ENCODE measurements at regions not wholly inside any gene's neighbourhood (a gene's known extent, or its start where the extent isn't known, plus 50 kb on each side); places are given as distances from the start of the nearest gene placed in this dataset.
"Not testable (repeated sequence)": the region's sequence is repeated elsewhere in the genome, so short reads cannot be mapped to it uniquely, and the experiment has no call there.

DNA sequence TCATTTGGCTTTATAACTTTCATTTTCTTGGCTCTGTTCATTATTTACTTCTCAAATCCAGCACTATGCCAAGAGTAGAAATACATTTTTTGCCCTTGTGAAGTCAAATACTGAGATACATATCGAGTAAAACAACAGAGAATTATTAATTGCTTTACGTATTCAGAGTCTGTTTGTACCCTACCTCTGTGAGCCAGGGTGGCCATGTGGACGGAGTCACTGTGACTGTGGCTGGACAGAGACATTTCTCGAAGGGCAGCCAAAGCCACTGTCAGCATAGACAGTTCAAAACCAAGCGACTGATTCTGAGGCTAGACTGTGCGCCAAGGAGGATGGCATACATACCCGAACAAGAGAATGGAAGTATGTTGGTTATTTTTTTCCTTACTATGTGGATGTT, 391.0 kb upstream of the PROX1 start:
- intact Hi-C loops (cut with DNase I; ENCODE audit: low total_unique reads): no loop called here
- WGBS, 5 donors: 78 to 94% (median 90%) methylated on average over 7 of the region's 7 CpGs
- TF ChIP-seq, protein P1, sequence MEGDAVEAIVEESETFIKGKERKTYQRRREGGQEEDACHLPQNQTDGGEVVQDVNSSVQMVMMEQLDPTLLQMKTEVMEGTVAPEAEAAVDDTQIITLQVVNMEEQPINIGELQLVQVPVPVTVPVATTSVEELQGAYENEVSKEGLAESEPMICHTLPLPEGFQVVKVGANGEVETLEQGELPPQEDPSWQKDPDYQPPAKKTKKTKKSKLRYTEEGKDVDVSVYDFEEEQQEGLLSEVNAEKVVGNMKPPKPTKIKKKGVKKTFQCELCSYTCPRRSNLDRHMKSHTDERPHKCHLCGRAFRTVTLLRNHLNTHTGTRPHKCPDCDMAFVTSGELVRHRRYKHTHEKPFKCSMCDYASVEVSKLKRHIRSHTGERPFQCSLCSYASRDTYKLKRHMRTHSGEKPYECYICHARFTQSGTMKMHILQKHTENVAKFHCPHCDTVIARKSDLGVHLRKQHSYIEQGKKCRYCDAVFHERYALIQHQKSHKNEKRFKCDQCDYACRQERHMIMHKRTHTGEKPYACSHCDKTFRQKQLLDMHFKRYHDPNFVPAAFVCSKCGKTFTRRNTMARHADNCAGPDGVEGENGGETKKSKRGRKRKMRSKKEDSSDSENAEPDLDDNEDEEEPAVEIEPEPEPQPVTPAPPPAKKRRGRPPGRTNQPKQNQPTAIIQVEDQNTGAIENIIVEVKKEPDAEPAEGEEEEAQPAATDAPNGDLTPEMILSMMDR (IDR thresholded peaks at IDR 0.05 in 8 of 11, conservative IDR thresholded peaks at IDR 0.05 in 3 of 11): no peak
- TF ChIP-seq POLR2AphosphoS5 (IDR thresholded peaks at IDR 0.05) (no peak), POLR2A (IDR thresholded peaks at IDR 0.05) (no peak)
- no peaks in the 10 kb centered on the region for H3K36me3 ChIP-seq
- no peak overlapping the region for H3K4me3 ChIP-seq
- no peaks in the 10 kb centered on the region for H3K4me1 ChIP-seq
- DNase-seq: no peak
- no peak overlapping the region for H3K27ac ChIP-seq
- H3K9me3 ChIP-seq: no peaks in the 10 kb centered on the region
- no peaks in the 10 kb centered on the region for H3K27me3 ChIP-seq (replicated peaks in 1 of 7)

DNA sequence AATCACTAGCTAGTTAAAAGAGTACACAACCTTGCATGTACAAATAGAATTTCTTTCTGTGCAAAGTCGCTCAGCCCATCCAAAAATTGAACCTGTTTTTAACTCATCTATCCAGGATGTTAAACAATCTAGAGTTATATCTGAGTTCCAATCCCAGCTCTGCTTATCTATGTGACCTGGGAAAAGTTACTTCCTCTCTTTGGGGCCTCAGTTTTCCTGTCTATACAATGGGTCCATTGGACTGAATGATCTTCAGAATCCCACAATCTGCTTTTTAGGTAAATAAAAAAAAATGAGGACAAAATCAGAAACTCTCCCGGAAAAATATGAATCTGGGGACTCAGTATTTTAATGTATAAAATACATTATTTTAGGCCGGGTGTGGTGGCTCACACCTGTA, 389.5 kb upstream of the PROX1 start:
- Histone ChIP-seq H3K27ac (no peak overlapping the region), H3K27me3 (replicated peaks in 1 of 7) (no peaks in the 10 kb centered on the region), H3K4me3 (no peak overlapping the region), H3K36me3 (no peaks in the 10 kb centered on the region), H3K4me1 (no peaks in the 10 kb centered on the region), H3K9me3 (no peaks in the 10 kb centered on the region)
- no peak for TF ChIP-seq POLR2AphosphoS5 (IDR thresholded peaks at IDR 0.05)
- DNase-seq: no peak
- intact Hi-C loops (cut with DNase I; ENCODE audit: low total_unique reads): no loop called here
- 81 to 96% (median 89%) methylated on average over 3 of the region's 3 CpGs for WGBS, 5 donors

DNA sequence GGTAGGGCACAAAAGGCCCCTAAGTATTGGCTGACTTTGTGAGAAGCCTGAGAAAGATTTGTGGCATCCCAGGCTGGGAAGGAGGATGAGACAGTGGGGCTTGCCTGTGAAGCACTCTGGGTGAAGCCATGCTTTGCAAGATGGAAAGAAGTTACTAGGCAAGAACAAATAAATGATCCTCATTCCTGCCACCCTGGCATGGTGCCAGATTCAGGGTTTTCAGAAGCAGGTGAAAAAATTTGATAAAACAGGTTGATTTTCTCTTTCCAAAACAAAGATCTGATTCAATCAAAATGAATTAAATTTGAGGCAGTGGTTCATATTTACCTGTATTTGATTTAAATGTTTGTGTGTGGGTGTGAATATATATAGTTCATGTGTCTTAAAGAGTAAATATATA, 386.9 kb upstream of the PROX1 start:
- intact Hi-C loops (cut with DNase I; ENCODE audit: low total_unique reads): no loop called here

DNA sequence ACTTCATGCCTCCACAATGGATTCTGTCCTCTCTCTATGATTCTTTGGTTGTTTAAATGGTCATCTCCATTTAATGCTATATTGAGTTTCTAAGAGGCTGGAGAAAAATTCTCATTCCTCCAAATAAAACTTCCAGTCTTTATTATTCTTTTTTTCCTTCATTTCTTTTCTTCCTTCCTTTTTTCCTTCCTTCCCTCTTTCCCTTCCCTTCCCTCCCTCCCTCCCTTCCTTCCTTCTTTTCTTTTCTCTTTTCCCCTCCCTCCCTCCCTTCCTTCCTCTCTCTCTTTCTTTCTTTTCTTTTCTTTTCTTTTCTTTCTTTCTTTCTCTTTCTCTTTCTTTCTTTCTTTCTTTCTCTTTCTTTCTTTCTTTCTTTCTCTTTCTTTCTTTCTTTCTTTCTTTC, 386.1 kb upstream of the PROX1 start:
- H3K27me3 ChIP-seq (replicated peaks in 1 of 7); intact Hi-C loops (cut with DNase I; ENCODE audit: low total_unique reads); H3K9me3 ChIP-seq; H3K4me3 ChIP-seq; H3K27ac ChIP-seq; H3K4me1 ChIP-seq; DNase-seq; H3K36me3 ChIP-seq: not testable (repeated sequence)

More for the DNA sequence above, 386.9 kb upstream of the PROX1 start:
- Histone ChIP-seq H3K4me3 (no peak overlapping the region), H3K27me3 (replicated peaks in 1 of 7) (no peaks in the 10 kb centered on the region), H3K27ac (no peak overlapping the region), H3K36me3 (no peaks in the 10 kb centered on the region), H3K4me1 (no peaks in the 10 kb centered on the region), H3K9me3 (no peaks in the 10 kb centered on the region)
- no peak for TF ChIP-seq POLR2AphosphoS5 (IDR thresholded peaks at IDR 0.05)
- TF ChIP-seq POLR2A (IDR thresholded peaks at IDR 0.05): no peak
- TF ChIP-seq, protein P1 (IDR thresholded peaks at IDR 0.05 in 8 of 11, conservative IDR thresholded peaks at IDR 0.05 in 3 of 11): no peak
- no peak for DNase-seq

DNA sequence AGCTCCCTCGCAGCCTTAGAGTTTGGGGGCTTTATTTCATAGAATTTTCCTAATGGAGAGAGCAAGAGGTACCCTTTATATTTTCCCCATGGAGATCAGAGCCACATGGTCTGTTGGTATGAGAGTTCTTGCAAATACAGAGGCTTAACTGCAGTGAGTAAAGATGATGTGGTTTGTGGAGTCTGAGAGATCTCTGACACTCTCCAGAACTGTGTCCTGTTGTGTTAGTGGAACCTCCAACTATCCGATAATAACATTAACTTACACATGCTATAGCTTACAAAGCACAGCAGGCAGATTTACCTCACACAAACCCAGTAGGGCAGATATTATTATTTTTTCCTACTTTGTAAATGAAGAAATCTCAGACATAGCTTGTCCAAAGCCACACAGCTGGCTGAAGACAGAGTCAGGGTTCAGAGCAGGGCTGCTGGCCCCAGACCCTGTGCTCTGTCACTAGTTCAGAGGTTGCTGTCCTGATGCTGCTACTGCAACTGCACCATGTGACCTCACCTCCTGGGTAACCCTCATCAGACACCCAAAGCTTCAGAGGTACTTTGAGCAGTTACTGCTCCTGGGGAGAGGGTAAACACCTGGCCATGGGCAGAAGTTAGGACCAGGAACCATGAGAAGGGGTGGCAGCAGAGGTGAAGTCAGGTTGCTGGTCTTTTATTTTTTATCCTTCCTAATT, 384.8 kb upstream of the PROX1 start:
- no peak overlapping the region for H3K27ac ChIP-seq
- H3K9me3 ChIP-seq: no peaks in the 10 kb centered on the region
- no peaks in the 10 kb centered on the region for H3K27me3 ChIP-seq (replicated peaks in 1 of 7)
- WGBS, 5 donors: 77 to 87% (median 84%) methylated on average over 2 of the region's 2 CpGs
- H3K4me1 ChIP-seq: peaks cover 0 to 7% (median 0%) of the 10 kb centered on the region in 6 donors
- H3K4me3 ChIP-seq: no peak overlapping the region
- intact Hi-C loops (cut with DNase I; ENCODE audit: low total_unique reads): no loop called here
- no peak for DNase-seq
- TF ChIP-seq POLR2A (IDR thresholded peaks at IDR 0.05) (no peak), POLR2AphosphoS5 (IDR thresholded peaks at IDR 0.05) (no peak)
- TF ChIP-seq, protein P1 (IDR thresholded peaks at IDR 0.05 in 8 of 11, conservative IDR thresholded peaks at IDR 0.05 in 3 of 11): no peak
- no peaks in the 10 kb centered on the region for H3K36me3 ChIP-seq
